OCI-LY1 (cell line): ENCODE measurements at regions not wholly inside any gene's neighbourhood (a gene's known extent, or its start where the extent isn't known, plus 50 kb on each side); places are given as distances from the start of the nearest gene placed in this dataset.

Source experiments
- H2AFZ ChIP-seq: fragments of 200-600 bp; sonication (generic), shearing (Covaris generic); 2 replicates; pipeline ENCODE4 v1.6.0; 2014; ENCODE audit warnings: antibody characterized with exemption, mild to moderate bottlenecking, low read length
- H3F3A ChIP-seq: fragments of 200-600 bp; sonication (generic), shearing (Covaris generic); 2 replicates; pipeline ENCODE4 v1.6.0; 2014; ENCODE audit warnings: mild to moderate bottlenecking, antibody characterized with exemption, low read length, moderate library complexity; ENCODE audit not compliant: insufficient read depth
- H3K27ac ChIP-seq: fragments of 200-600 bp; sonication (generic); 2 replicates; pipeline ENCODE4 v1.5.1; 2014; ENCODE audit warnings: low read length, mixed run types, mild to moderate bottlenecking, low read depth; ENCODE audit not compliant: poor library complexity, severe bottlenecking
- H3K27me3 ChIP-seq: fragments of 200-600 bp; sonication (generic); 2 replicates; pipeline ENCODE4 v1.6.0; 2014; ENCODE audit warnings: antibody characterized with exemption, mild to moderate bottlenecking, low read length, moderate library complexity; ENCODE audit not compliant: insufficient read depth
- H3K36me3 ChIP-seq: fragments of 200-600 bp; sonication (generic); 2 replicates; pipeline ENCODE4 v1.6.1; 2014; ENCODE audit warnings: mild to moderate bottlenecking, antibody characterized with exemption, low read length, moderate library complexity, mixed read lengths; ENCODE audit not compliant: insufficient read depth
- H3K4me1 ChIP-seq: fragments of 200-600 bp; sonication (generic); 2 replicates; pipeline ENCODE4 v1.5.1; 2014; ENCODE audit warnings: mild to moderate bottlenecking, low read length, moderate library complexity; ENCODE audit not compliant: insufficient read depth, severe bottlenecking
- H3K4me2 ChIP-seq: fragments of 200-600 bp; sonication (generic), shearing (Covaris generic); 2 replicates; pipeline ENCODE4 v1.6.1; 2014; ENCODE audit warnings: low read length
- H3K4me3 ChIP-seq: fragments of 200-600 bp; sonication (generic); 2 replicates; pipeline ENCODE4 v1.5.1; 2014; ENCODE audit warnings: low read length, low read depth, mild to moderate bottlenecking, mixed read lengths; ENCODE audit not compliant: poor library complexity, severe bottlenecking
- H3K79me2 ChIP-seq: fragments of 200-600 bp; shearing (Covaris generic); 2 replicates; pipeline ENCODE4 v1.6.1; 2016; ENCODE audit warnings: mixed run types, low read length, mixed read lengths; ENCODE audit not compliant: insufficient read depth
- H3K9ac ChIP-seq: fragments of 200-600 bp; sonication (generic), shearing (Covaris generic); 2 replicates; pipeline ENCODE4 v1.6.1; 2014; ENCODE audit warnings: mild to moderate bottlenecking, low read length, mixed read lengths
- H3K9me2 ChIP-seq: fragments of 200-600 bp; sonication (generic), shearing (Covaris generic); 2 replicates; pipeline ENCODE4 v1.6.1; 2014; ENCODE audit warnings: low read depth, mild to moderate bottlenecking, low read length, mixed read lengths
- H3K9me3 ChIP-seq: fragments of 200-600 bp; shearing (Covaris generic); 2 replicates; pipeline ENCODE4 v1.6.1; 2014; ENCODE audit warnings: low read length, mixed read lengths
- H4K20me1 ChIP-seq: fragments of 200-600 bp; sonication (generic), shearing (Covaris generic); 2 replicates; pipeline ENCODE4 v1.6.0; 2016; ENCODE audit warnings: mild to moderate bottlenecking, low read length; ENCODE audit not compliant: insufficient read depth
- CTCF ChIP-seq: fragments of 200-600 bp; sonication (generic), shearing (Covaris generic); IDR thresholded peaks from 2 replicates; pipeline ENCODE4 v1.5.1; 2017; ENCODE audit warnings: mild to moderate bottlenecking, antibody characterized with exemption, low read length, moderate library complexity, mixed read lengths
- EZH2 ChIP-seq: fragments of 200-600 bp; sonication (generic), shearing (Covaris generic); IDR thresholded peaks from 2 replicates; pipeline ENCODE4 v1.8.0; 2017; ENCODE audit warnings: borderline replicate concordance, mixed run types, mild to moderate bottlenecking, antibody characterized with exemption, low read length, moderate library complexity, mixed read lengths

GRCh38 chr11:104422324-104422944 is 258.5 kb upstream of the PDGFD start:
- Histone ChIP-seq H3F3A (no peaks in the 10 kb centered on the region), H3K9me3 (no peaks in the 10 kb centered on the region), H3K4me3 (no peak overlapping the region), H3K4me1 (no peaks in the 10 kb centered on the region), H3K79me2 (no peaks in the 10 kb centered on the region), H2AFZ (no peak overlapping the region), H3K9me2 (no peaks in the 10 kb centered on the region), H3K36me3 (no peaks in the 10 kb centered on the region), H4K20me1 (no peaks in the 10 kb centered on the region), H3K9ac (no peak overlapping the region), H3K4me2 (no peak overlapping the region), H3K27me3 (no peaks in the 10 kb centered on the region), H3K27ac (no peak overlapping the region)
- no peak for TF ChIP-seq EZH2
- no peak for TF ChIP-seq CTCF

GRCh38 chr11:104410336-104410735 is 246.4 kb upstream of the PDGFD start:
- Histone ChIP-seq H3K36me3 (no peaks in the 10 kb centered on the region), H3F3A (no peaks in the 10 kb centered on the region), H3K4me1 (no peaks in the 10 kb centered on the region), H3K4me3 (no peak overlapping the region), H3K27me3 (no peaks in the 10 kb centered on the region), H3K9ac (no peak overlapping the region), H3K4me2 (no peak overlapping the region), H3K9me2 (no peaks in the 10 kb centered on the region), H4K20me1 (no peaks in the 10 kb centered on the region), H3K27ac (no peak overlapping the region), H3K9me3 (no peaks in the 10 kb centered on the region), H3K79me2 (no peaks in the 10 kb centered on the region), H2AFZ (no peak overlapping the region)
- TF ChIP-seq EZH2 (no peak), CTCF (no peak)

- no peaks in the 10 kb centered on the region for H3K9me2 ChIP-seq
- TF ChIP-seq EZH2: no peak
- TF ChIP-seq CTCF: no peak
- no peaks in the 10 kb centered on the region for H3K4me1 ChIP-seq
- no peaks in the 10 kb centered on the region for H3K27me3 ChIP-seq
- H3F3A ChIP-seq: no peaks in the 10 kb centered on the region
- H3K9ac ChIP-seq: no peak overlapping the region
- no peaks in the 10 kb centered on the region for H3K9me3 ChIP-seq
- no peak overlapping the region for H3K4me3 ChIP-seq
- no peak overlapping the region for H3K4me2 ChIP-seq
- H2AFZ ChIP-seq: no peak overlapping the region
- no peaks in the 10 kb centered on the region for H4K20me1 ChIP-seq
- no peak overlapping the region for H3K27ac ChIP-seq
- H3K36me3 ChIP-seq: no peaks in the 10 kb centered on the region
- no peaks in the 10 kb centered on the region for H3K79me2 ChIP-seq
Measured at GRCh38 chr11:104408630-104409029, 244.7 kb upstream of the PDGFD start.
